Breast epithelium (tissue), 4 donors: ENCODE measurements at regions not wholly inside any gene's neighbourhood (a gene's known extent, or its start where the extent isn't known, plus 50 kb on each side); places are given as distances from the start of the nearest gene placed in this dataset.

Experiments used
- DNase-seq, 2 donors: peaks; one replicate each; pipeline ENCODE4 v3.0.0-alpha.2; 2019; ENCODE audit warnings: low spot score in 2 of 2
- H3K27ac ChIP-seq, 2 donors: fragments of 200-600 bp; sonication (generic) in 1 of 2; one replicate each; pipeline ENCODE4 v1.5.1; 2016 to 2019; ENCODE audit warnings: mild to moderate bottlenecking in 1 of 2
- H3K27me3 ChIP-seq, 2 donors: fragments of 200-600 bp; sonication (generic) in 1 of 2; one replicate each; pipeline versions ENCODE4 v1.5.1 to v1.6.0; 2017 to 2019; ENCODE audit warnings: control low read depth in 1 of 2, mild to moderate bottlenecking in 1 of 2
- H3K36me3 ChIP-seq: fragments of 200-600 bp; one replicate; pipeline ENCODE4 v1.5.1; 2019
- H3K4me1 ChIP-seq, 2 donors: fragments of 200-600 bp; sonication (generic); one replicate each; pipeline ENCODE4 v1.5.1; 2016 to 2019; ENCODE audit warnings: control low read depth in 1 of 2
- H3K4me3 ChIP-seq, 3 donors: fragments of 200-600 bp; sonication (generic); 1 replicate in 2 of 3; 2 replicates in 1 of 3; pipeline ENCODE4 v1.5.1; 2016 to 2019; ENCODE audit warnings: mild to moderate bottlenecking in 3 of 3, moderate library complexity in 2 of 3
- H3K9me3 ChIP-seq, 2 donors: fragments of 200-600 bp; sonication (generic) in 1 of 2; one replicate each; pipeline ENCODE4 v1.5.1; 2016 to 2019; ENCODE audit warnings: control low read depth in 1 of 2
- POLR2A ChIP-seq: fragments of 450-650 bp; IDR thresholded peaks from one replicate; pipeline ENCODE4 v1.6.1; 2016; ENCODE audit warnings: antibody characterized with exemption, mild to moderate bottlenecking, moderate library complexity
- POLR2AphosphoS5 ChIP-seq, 3 donors: sonication (generic); formaldehyde crosslinking; IDR thresholded peaks; one replicate each; pipeline ENCODE4 v1.6.1; 2017; ENCODE audit warnings: antibody characterized with exemption in 3 of 3
- intact Hi-C: fragments of 100-400 bp; cut with DNase I; formaldehyde crosslinking; loops from one replicate; pipeline ENCODE4 v1.15.1; 2023; ENCODE audit warnings: low total_unique reads
- TF ChIP-seq, protein P1 (sequence below), 3 donors: fragments of 450-650 bp; IDR thresholded peaks; one replicate each; pipeline ENCODE4 v1.5.1; 2016 to 2017; ENCODE audit warnings: antibody characterized with exemption in 3 of 3, mild to moderate bottlenecking in 3 of 3, moderate library complexity in 3 of 3

DNA sequence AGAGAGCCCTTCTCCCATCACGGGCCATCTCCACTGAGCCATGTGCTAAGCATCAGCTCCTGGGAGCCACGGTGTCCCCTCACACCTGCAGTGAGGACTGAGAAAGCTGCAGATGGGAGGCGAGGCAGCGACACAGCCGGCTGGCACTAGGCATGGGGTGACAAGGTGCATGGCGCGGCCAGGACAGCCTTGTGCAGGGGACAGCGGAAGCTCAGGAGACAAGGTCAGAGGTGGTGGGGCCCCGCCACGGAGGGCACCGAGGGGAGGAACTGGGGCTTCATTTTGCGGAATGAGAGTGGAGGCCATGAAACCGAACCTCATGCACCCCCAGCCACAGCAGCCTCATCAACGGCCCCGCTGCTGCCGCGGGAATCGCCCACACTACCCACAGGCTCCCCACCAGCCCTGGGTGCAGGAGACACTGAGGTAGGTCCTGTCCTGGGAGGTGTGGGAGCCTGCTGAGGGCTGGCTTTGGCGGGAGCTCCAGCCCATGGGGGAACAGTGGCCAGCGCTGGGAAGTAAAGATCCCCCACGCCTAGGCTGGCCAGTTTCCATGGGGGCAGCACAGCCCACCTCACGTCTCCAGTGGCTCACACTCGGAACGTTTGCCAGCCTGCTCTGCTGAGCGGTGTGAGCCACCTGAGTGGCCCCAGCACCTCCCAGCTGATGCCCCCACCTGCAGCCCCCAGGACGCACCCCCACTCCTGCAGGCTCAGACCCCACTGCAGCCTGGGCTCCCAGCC is 71.2 kb upstream of the INSIG1 start:
- no peak overlapping the region for H3K27ac ChIP-seq
- DNase-seq, result no peak
- peaks cover 0 to 10% of the 10 kb centered on the region in 2 donors for H3K27me3 ChIP-seq
- no peaks in the 10 kb centered on the region for H3K9me3 ChIP-seq
- TF ChIP-seq POLR2A, result no peak
- TF ChIP-seq POLR2AphosphoS5 (IDR thresholded peaks at IDR 0.05), result no peak
- TF ChIP-seq, protein P1, sequence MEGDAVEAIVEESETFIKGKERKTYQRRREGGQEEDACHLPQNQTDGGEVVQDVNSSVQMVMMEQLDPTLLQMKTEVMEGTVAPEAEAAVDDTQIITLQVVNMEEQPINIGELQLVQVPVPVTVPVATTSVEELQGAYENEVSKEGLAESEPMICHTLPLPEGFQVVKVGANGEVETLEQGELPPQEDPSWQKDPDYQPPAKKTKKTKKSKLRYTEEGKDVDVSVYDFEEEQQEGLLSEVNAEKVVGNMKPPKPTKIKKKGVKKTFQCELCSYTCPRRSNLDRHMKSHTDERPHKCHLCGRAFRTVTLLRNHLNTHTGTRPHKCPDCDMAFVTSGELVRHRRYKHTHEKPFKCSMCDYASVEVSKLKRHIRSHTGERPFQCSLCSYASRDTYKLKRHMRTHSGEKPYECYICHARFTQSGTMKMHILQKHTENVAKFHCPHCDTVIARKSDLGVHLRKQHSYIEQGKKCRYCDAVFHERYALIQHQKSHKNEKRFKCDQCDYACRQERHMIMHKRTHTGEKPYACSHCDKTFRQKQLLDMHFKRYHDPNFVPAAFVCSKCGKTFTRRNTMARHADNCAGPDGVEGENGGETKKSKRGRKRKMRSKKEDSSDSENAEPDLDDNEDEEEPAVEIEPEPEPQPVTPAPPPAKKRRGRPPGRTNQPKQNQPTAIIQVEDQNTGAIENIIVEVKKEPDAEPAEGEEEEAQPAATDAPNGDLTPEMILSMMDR (IDR thresholded peaks at IDR 0.05), result no peak
- peaks cover 0 to 9% of the 10 kb centered on the region in 2 donors for H3K4me1 ChIP-seq
- no peaks in the 10 kb centered on the region for H3K36me3 ChIP-seq
- no peak overlapping the region for H3K4me3 ChIP-seq
- intact Hi-C loops, result no loop called here

DNA sequence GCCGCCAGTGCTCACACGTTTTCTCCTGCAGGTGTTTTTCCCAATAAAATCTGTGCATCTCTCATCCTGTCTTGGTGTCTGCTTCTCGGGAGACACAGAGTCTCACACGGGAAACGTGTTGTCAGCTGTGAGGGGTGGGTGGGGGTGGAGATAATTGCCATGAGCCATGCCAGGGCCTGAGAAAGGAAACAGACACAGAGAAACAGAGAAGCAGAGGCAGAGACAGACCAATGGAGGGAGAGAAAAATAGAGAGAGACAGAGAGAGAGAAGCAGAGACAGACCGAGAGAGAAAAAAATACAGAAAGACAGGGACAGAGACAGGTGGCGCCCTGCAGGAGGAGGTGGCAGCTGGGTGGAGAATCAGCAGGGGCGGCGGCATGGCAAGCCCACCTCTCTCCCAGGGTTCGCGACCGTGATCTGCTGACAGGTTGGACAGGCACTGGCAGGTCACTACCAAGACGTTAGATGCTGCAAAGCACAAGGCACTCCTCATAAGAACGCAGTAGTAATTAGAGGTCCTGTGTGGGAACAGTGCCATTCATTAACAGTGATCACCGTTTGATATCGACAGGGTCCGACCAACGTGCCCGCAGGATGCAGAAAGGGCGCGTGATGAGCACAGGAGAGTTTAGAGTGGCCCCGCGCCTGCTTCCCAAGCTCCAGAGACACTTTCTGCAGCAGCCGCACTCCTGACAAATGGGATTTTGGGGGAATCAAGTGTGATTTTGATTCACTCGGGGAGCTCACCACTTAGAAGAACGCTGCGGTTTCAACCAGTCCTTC is 70.5 kb upstream of the INSIG1 start:
- peaks cover 0 to 10% of the 10 kb centered on the region in 2 donors for H3K27me3 ChIP-seq
- no peaks in the 10 kb centered on the region for H3K36me3 ChIP-seq
- DNase-seq, result no peak
- intact Hi-C loops, result no loop called here
- TF ChIP-seq POLR2AphosphoS5 (IDR thresholded peaks at IDR 0.05) (no peak), POLR2A (no peak)
- TF ChIP-seq, protein P1 (IDR thresholded peaks at IDR 0.05), result no peak
- H3K27ac ChIP-seq, result no peak overlapping the region
- H3K9me3 ChIP-seq, result no peaks in the 10 kb centered on the region
- H3K4me3 ChIP-seq, result no peak overlapping the region
- peaks cover 0 to 9% of the 10 kb centered on the region in 2 donors for H3K4me1 ChIP-seq

DNA sequence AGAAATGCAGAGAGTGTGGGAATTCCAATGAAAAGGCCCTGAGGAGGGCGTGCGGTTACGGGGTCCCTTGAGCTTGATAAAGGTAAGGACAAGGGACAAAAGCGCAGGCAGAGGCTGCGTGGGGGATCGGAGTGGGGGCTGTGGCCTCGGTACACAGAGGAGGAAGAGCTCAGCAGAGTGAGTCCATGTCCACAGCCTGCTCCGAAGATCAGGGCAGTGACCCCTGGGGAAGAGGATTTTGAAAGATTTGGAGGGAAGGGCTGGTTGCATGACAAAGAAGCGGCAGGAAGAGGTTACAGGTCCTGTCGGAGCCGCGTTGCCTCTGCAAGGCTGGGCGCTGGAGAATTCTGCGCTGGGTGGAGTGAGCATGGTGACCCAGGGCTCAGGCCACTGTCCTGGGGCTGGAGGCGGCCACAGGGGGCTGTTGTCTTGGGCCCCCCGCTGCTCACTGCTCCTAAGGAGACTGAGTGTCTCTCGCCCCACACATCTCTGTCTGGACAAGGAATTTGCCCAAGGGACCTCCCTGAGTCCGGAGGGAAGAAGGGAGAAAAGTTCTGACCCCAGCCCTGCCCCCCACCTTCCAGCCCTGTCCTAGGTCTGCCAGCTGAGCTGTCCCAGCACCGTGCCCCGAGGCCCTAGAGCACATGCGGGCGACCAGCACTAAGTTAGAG is 69.8 kb upstream of the INSIG1 start:
- TF ChIP-seq POLR2AphosphoS5 (IDR thresholded peaks at IDR 0.05), result no peak
- TF ChIP-seq, protein P1 (IDR thresholded peaks at IDR 0.05), result no peak
- no peak for TF ChIP-seq POLR2A
- intact Hi-C loops, result no loop called here
- H3K27ac ChIP-seq, result no peak overlapping the region
- peaks cover 0 to 10% of the 10 kb centered on the region in 2 donors for H3K27me3 ChIP-seq
- H3K36me3 ChIP-seq, result no peaks in the 10 kb centered on the region
- H3K4me1 ChIP-seq, result peaks cover 0 to 9% of the 10 kb centered on the region in 2 donors
- no peak for DNase-seq
- H3K4me3 ChIP-seq, result no peak overlapping the region
- no peaks in the 10 kb centered on the region for H3K9me3 ChIP-seq

DNA sequence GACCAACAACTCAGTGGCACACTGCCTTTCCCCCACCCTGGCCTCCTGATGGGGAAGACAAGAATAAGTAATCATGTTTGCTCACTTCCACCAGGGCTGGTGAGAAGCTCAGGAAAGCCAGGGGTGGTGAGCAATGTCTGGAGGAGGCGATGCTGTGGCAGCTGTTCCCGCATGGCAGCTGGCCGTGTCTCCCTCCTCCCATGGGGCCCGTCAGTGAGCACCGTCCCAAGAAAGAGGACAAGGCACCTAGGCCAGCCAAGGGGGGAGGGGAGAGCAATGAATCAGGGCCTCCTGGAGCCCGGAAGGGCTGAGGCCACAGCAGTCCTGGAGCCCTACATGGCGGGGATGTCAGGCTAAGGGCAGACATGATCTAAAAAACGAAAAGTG is 69.2 kb upstream of the INSIG1 start:
- no peak for TF ChIP-seq POLR2A
- no peak for TF ChIP-seq POLR2AphosphoS5 (IDR thresholded peaks at IDR 0.05)
- TF ChIP-seq, protein P1 (IDR thresholded peaks at IDR 0.05), result no peak
- no peaks in the 10 kb centered on the region for H3K9me3 ChIP-seq
- intact Hi-C loops, result no loop called here
- no peak overlapping the region for H3K4me3 ChIP-seq
- DNase-seq, result no peak
- peaks cover 0 to 10% of the 10 kb centered on the region in 2 donors for H3K27me3 ChIP-seq
- H3K36me3 ChIP-seq, result no peaks in the 10 kb centered on the region
- H3K27ac ChIP-seq, result no peak overlapping the region
- H3K4me1 ChIP-seq, result peaks cover 0 to 9% of the 10 kb centered on the region in 2 donors
